ENCODE measurements at regions not wholly inside any gene's neighbourhood (a gene's known extent, or its start where the extent isn't known, plus 50 kb on each side); places are given as distances from the start of the nearest gene placed in this dataset.

- CTCF ChIA-PET (ENCODE audit: low intra/inter-chr PET ratio): no interaction called here
- intact Hi-C loops (cut with micrococcal nuclease): no loop called here
Measured at GRCh38 chr11:134560566-134561330, 148.7 kb upstream of the B3GAT1 start.

DNA sequence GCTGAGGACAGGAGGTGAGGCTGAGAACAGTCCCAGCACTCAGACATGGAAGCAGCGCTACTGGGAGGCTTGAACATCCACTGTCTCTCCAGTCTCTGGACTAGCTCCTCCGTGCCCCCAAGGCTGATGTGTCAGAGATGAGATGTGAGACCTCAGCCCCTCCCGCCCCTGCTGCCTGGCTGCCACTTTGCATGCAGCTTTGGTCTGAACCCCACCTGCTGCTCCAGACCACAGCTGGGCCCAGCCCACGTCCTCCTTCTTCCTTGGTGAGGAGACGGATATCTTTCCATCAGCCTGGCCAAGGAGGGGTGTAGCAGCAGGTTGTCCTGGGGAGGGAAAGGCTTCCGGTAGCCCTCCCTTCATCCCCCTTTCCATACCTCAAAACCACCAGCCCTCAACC is 148.0 kb upstream of the B3GAT1 start:
- ChIA-PET CTCF (ENCODE audit: low intra/inter-chr PET ratio) (no interaction called here), POLR2A (interaction anchor here (0.6 to 0.7 kb wide), 2 partner anchors 80 to 92 kb away, joined by 3 read pairs; no protein-coding TSS in a partner anchor)
- Histone ChIP-seq H3K4me2 (ENCODE audit: insufficient read depth, low read length) (no peak overlapping the region), H3K79me2 (ENCODE audit: control insufficient read depth, insufficient read depth, low read length) (no peaks in the 10 kb centered on the region), H3K4me3 (no peak overlapping the region), H3K27me3 (ENCODE audit: control insufficient read depth in 2 of 2, insufficient read depth in 2 of 2, low read length in 2 of 2) (peaks cover 0 to 40% of the 10 kb centered on the region in 2 experiments; a peak in 4 of 5 replicates), H3K9me1 (ENCODE audit: control insufficient read depth, insufficient read depth, low read length) (no peaks in the 10 kb centered on the region), H3K4me1 (replicated peaks in 1 of 2; ENCODE audit: control insufficient read depth in 2 of 2, insufficient read depth in 2 of 2, low read length in 2 of 2) (no peaks in the 10 kb centered on the region), H2AFZ (ENCODE audit: low read depth, low read length) (no peak overlapping the region), H3K9ac (ENCODE audit: insufficient read depth in 1 of 2, low read depth in 2 of 2, low read length in 2 of 2) (no peak overlapping the region), H3K9me3 (replicated peaks; ENCODE audit: control insufficient read depth, insufficient read depth, low read depth, low read length) (no peaks in the 10 kb centered on the region), H3K36me3 (ENCODE audit: control insufficient read depth, insufficient read depth, low read length) (no peaks in the 10 kb centered on the region), H3K27ac (ENCODE audit: extremely low read depth, low read depth, low read length) (no peak overlapping the region), H4K20me1 (replicated peaks; ENCODE audit: control insufficient read depth, insufficient read depth, low read length) (no peaks in the 10 kb centered on the region)
- DNase-seq (ENCODE audit: extremely low read depth in 1 of 4, low spot score in 3 of 4) (no peak), ATAC-seq (no peak), FAIRE-seq (no peak)
- no TSS peak for BruUV-seq (replicated peaks)
- intact Hi-C loops (cut with micrococcal nuclease) (no loop called here), in situ Hi-C loops (cut with MboI) (no loop called here)
- WGBS (ENCODE audit: insufficient coverage, low coverage, missing lambda C conversion rate): 2% methylated on average over 6 of the region's 6 CpGs
- no peak for TF ChIP-seq ZNF24 (IDR thresholded peaks at IDR 0.05)
- no peak for TF ChIP-seq SAFB2 (IDR thresholded peaks at IDR 0.05; ENCODE audit: borderline replicate concordance, low read depth, low read length, severe bottlenecking)
- TF ChIP-seq TEAD4 (IDR thresholded peaks at IDR 0.05; ENCODE audit: low read length): no peak
- no peak for TF ChIP-seq TEAD4 (CRISPR knock-in tag; IDR thresholded peaks at IDR 0.05; ENCODE audit: borderline replicate concordance)
- no peak for TF ChIP-seq ZHX1 (conservative IDR thresholded peaks at IDR 0.05; ENCODE audit: low read length)
- no peak for TF ChIP-seq PHTF2 (CRISPR knock-in tag; IDR thresholded peaks at IDR 0.05)

More at GRCh38 chr11:134560566-134561330, 148.7 kb upstream of the B3GAT1 start:
- BruUV-seq (replicated peaks): no TSS peak
- H3K27me3 ChIP-seq (ENCODE audit: control insufficient read depth in 2 of 2, insufficient read depth in 2 of 2, low read length in 2 of 2): peaks cover 0 to 40% of the 10 kb centered on the region in 2 experiments; a peak in 4 of 5 replicates
- FAIRE-seq (no peak), ATAC-seq (no peak; the same call in 2 of the 3 replicates), DNase-seq (ENCODE audit: extremely low read depth in 1 of 4, low spot score in 3 of 4) (no peak)
- in situ Hi-C loops (cut with MboI): no loop called here
- H3K4me1 ChIP-seq (replicated peaks in 1 of 2; ENCODE audit: control insufficient read depth in 2 of 2, insufficient read depth in 2 of 2, low read length in 2 of 2): no peaks in the 10 kb centered on the region
- no peaks in the 10 kb centered on the region for H3K9me1 ChIP-seq (ENCODE audit: control insufficient read depth, insufficient read depth, low read length)
- H3K4me2 ChIP-seq (ENCODE audit: insufficient read depth, low read length): no peak overlapping the region
- POLR2A ChIA-PET: interaction anchor here (0.6 kb wide), 1 partner anchor 80 kb away, joined by 3 read pairs; no protein-coding TSS in a partner anchor
- no peaks in the 10 kb centered on the region for H3K79me2 ChIP-seq (ENCODE audit: control insufficient read depth, insufficient read depth, low read length)
- no peaks in the 10 kb centered on the region for H4K20me1 ChIP-seq (replicated peaks; ENCODE audit: control insufficient read depth, insufficient read depth, low read length)
- no peaks in the 10 kb centered on the region for H3K36me3 ChIP-seq (ENCODE audit: control insufficient read depth, insufficient read depth, low read length)
- H3K27ac ChIP-seq (ENCODE audit: extremely low read depth, low read depth, low read length): no peak overlapping the region
- TF ChIP-seq USF2 (CRISPR knock-in tag; IDR thresholded peaks at IDR 0.05) (no peak), ZNF431 (CRISPR knock-in tag; IDR thresholded peaks at IDR 0.05) (no peak)
- H2AFZ ChIP-seq (ENCODE audit: low read depth, low read length): no peak overlapping the region
- H3K4me3 ChIP-seq: no peak overlapping the region
- H3K9me3 ChIP-seq (replicated peaks; ENCODE audit: control insufficient read depth, insufficient read depth, low read depth, low read length): no peaks in the 10 kb centered on the region
- no peak overlapping the region for H3K9ac ChIP-seq (ENCODE audit: insufficient read depth in 1 of 2, low read depth in 2 of 2, low read length in 2 of 2)
- WGBS (ENCODE audit: insufficient coverage, low coverage, missing lambda C conversion rate): 3% methylated on average over 10 of the region's 12 CpGs
